Neutrophil (primary cell): ENCODE measurements at regions not wholly inside any gene's neighbourhood (a gene's known extent, or its start where the extent isn't known, plus 50 kb on each side); places are given as distances from the start of the nearest gene placed in this dataset.

Experiments used
- H3K27ac ChIP-seq: fragments of 200-600 bp; sonication (generic); 2 replicates; pipeline ENCODE4 v1.5.1; 2016; ENCODE audit warnings: mild to moderate bottlenecking, moderate library complexity
- H3K27me3 ChIP-seq: fragments of 200-600 bp; sonication (generic); 2 replicates; pipeline ENCODE4 v1.6.0; 2016; ENCODE audit warnings: mild to moderate bottlenecking
- H3K36me3 ChIP-seq: fragments of 200-600 bp; sonication (generic); 2 replicates; pipeline ENCODE4 v1.5.1; 2017
- H3K4me1 ChIP-seq, 2 experiments: fragments of 200-600 bp in 1 of 2; sonication (generic) in 1 of 2; 1 replicate in 1 of 2; 2 replicates in 1 of 2; pipeline versions ENCODE4 v1.5.1 to v1.6.1; 2013 to 2016; ENCODE audit warnings: low read depth in 1 of 2, low read length in 1 of 2, mild to moderate bottlenecking in 1 of 2, moderate library complexity in 1 of 2; ENCODE audit not compliant: control insufficient read depth in 1 of 2, insufficient read depth in 1 of 2
- H3K4me3 ChIP-seq, 2 experiments: fragments of 200-600 bp in 1 of 2; sonication (generic) in 1 of 2; 1 replicate in 1 of 2; 2 replicates in 1 of 2; pipeline ENCODE4 v1.5.1; 2013 to 2016; ENCODE audit warnings: low read depth in 1 of 2, low read length in 1 of 2, mild to moderate bottlenecking in 1 of 2, moderate library complexity in 1 of 2
- H3K9me3 ChIP-seq: fragments of 200-600 bp; sonication (generic); 2 replicates; pipeline ENCODE4 v1.5.1; 2016
- TF ChIP-seq, protein P1 (sequence below): fragments of 200-600 bp; sonication (generic); IDR thresholded peaks from 2 replicates; pipeline ENCODE4 v1.5.1; 2016; ENCODE audit warnings: antibody characterized with exemption

DNA sequence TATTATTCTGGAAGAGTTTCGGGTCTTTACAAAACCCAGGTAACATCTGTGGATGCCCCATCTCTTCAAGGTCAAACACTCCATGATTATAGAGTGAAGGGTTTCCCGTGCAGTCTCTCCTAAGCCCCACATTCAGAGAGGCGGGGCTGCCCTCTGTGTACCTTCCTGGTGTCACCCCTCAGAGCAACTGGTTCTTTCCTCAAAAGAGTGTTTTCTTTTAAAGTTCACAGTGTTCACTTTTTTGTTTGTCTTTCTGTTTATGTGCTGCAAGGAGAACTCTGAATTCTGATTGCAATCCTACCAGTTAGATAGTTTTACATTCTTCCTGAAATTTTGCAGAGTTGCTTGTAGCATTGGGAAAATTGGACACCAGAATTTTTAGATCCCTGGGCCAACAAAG is 190.2 kb downstream of the ADAMTS15 start:
- H3K4me1 ChIP-seq, result no peaks in the 10 kb centered on the region
- no peaks in the 10 kb centered on the region for H3K9me3 ChIP-seq
- TF ChIP-seq, protein P1, sequence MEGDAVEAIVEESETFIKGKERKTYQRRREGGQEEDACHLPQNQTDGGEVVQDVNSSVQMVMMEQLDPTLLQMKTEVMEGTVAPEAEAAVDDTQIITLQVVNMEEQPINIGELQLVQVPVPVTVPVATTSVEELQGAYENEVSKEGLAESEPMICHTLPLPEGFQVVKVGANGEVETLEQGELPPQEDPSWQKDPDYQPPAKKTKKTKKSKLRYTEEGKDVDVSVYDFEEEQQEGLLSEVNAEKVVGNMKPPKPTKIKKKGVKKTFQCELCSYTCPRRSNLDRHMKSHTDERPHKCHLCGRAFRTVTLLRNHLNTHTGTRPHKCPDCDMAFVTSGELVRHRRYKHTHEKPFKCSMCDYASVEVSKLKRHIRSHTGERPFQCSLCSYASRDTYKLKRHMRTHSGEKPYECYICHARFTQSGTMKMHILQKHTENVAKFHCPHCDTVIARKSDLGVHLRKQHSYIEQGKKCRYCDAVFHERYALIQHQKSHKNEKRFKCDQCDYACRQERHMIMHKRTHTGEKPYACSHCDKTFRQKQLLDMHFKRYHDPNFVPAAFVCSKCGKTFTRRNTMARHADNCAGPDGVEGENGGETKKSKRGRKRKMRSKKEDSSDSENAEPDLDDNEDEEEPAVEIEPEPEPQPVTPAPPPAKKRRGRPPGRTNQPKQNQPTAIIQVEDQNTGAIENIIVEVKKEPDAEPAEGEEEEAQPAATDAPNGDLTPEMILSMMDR, result no peak
- H3K27ac ChIP-seq, result no peak overlapping the region
- no peak overlapping the region for H3K4me3 ChIP-seq
- peaks cover 3% of the 10 kb centered on the region for H3K27me3 ChIP-seq
- H3K36me3 ChIP-seq, result no peaks in the 10 kb centered on the region

DNA sequence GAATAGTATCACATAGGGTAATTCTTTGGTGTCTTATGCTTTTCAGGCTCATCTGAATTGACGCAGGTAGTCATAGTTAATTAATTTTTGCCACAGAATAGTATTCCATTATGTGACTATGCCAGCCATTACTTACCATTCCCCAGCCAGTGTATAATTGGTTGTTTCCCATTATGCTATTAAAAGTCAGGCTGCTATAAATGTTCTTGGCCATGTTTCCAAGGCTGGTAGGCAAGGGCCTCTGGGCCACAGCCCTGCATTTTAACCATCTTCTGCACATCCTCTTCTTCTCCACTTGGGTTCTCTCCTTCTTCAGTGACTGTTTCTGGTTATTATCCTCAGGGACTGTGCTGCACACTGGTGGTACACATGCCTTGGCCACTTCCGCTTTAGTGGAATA is 190.9 kb downstream of the ADAMTS15 start:
- Histone ChIP-seq H3K27ac (no peak overlapping the region), H3K9me3 (no peaks in the 10 kb centered on the region), H3K27me3 (peaks cover 3% of the 10 kb centered on the region), H3K4me1 (no peaks in the 10 kb centered on the region), H3K4me3 (no peak overlapping the region), H3K36me3 (no peaks in the 10 kb centered on the region)
- TF ChIP-seq, protein P1, result no peak

DNA sequence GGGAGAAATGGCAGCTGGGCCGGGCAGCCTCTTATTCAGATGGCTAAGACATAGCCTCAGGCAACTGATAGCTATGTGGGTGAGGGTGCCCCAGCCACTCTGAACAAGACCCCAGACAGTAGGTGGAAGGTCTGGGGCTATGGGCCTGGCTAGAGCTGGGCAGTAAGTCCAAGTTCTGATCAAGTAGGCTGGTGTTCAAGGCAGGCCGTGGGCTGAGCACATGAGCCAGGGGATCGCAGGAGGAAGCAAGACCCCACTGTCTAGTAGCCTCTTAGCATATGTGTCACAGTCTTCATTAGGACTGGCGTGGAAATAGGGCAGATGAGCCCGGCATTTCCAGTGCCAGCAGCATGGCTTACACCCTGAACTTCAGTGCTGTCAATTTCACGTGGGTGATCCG is 192.1 kb downstream of the ADAMTS15 start:
- Histone ChIP-seq H3K4me3 (no peak overlapping the region), H3K9me3 (no peaks in the 10 kb centered on the region), H3K4me1 (no peaks in the 10 kb centered on the region), H3K36me3 (no peaks in the 10 kb centered on the region), H3K27ac (no peak overlapping the region), H3K27me3 (peaks cover 3% of the 10 kb centered on the region)
- TF ChIP-seq, protein P1, result no peak

DNA sequence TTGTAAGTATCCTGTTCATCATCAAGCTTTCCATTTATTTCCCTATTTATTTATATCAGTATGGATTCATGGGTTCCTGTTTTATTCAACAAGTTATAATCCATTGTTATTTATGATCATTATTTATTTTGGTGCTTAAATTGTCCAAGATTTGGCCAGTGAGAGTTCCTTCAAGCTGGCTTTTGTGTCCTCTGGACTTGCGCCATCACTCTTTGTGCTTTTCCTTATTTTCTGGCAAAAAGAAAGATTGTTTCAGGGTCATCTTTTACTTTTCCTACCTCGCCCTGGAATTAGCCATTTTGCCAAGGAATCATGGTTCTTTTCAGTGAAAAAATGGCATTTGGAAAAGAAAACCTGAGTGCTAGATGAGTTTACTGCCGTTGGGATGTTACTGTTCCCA is 193.4 kb downstream of the ADAMTS15 start:
- no peaks in the 10 kb centered on the region for H3K36me3 ChIP-seq
- peaks cover 3% of the 10 kb centered on the region for H3K27me3 ChIP-seq
- H3K9me3 ChIP-seq, result no peaks in the 10 kb centered on the region
- H3K4me3 ChIP-seq, result no peak overlapping the region
- TF ChIP-seq, protein P1, result no peak
- no peaks in the 10 kb centered on the region for H3K4me1 ChIP-seq
- no peak overlapping the region for H3K27ac ChIP-seq

DNA sequence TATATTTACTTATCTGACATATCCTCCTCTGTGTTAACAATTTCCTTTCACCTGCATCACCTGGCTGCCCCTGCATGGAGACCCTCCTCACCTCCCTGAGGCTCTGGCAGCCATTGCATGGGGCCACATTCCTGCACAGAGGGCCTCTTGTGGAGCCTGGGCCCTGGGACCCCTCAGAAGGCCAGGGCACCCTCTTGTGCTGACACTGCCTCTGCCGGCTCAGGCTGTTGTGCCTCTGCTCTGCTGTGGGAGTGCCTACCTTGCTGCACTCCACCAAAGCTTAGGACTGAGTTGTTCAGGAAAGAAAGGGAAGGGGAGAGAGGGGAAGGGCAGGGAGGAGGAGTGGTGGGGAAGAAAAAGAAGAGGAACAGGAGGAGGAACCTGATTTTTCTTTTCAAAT is 194.5 kb downstream of the ADAMTS15 start:
- H3K4me3 ChIP-seq, result no peak overlapping the region
- peaks cover 3% of the 10 kb centered on the region for H3K27me3 ChIP-seq
- TF ChIP-seq, protein P1, result no peak
- no peaks in the 10 kb centered on the region for H3K9me3 ChIP-seq
- no peaks in the 10 kb centered on the region for H3K4me1 ChIP-seq
- no peaks in the 10 kb centered on the region for H3K36me3 ChIP-seq
- no peak overlapping the region for H3K27ac ChIP-seq

DNA sequence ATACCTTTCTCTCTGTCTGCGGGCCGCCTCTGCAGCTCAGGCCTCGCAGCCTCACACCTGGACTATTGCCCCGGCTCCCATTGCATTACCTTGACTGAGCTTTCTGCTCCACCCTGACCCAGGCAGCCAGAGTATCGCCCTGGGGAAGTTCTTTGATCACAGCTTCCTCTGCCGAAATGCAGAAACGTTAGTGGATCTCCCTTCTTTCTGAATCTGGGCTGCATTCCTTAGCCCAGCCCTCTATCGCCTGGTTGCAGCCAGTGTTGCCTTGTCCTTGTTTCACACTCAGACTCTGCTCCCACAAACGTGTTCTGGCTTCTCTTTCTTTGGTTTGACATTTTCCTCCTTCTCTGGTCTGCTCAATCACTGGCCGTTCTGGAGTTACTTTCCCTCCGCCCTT is 195.7 kb downstream of the ADAMTS15 start:
- Histone ChIP-seq H3K9me3 (no peaks in the 10 kb centered on the region), H3K36me3 (no peaks in the 10 kb centered on the region), H3K27me3 (peaks cover 3% of the 10 kb centered on the region), H3K4me3 (no peak overlapping the region), H3K4me1 (no peaks in the 10 kb centered on the region), H3K27ac (no peak overlapping the region)
- TF ChIP-seq, protein P1, result no peak
